Prostate gland (tissue), 2 donors: ENCODE measurements at regions not wholly inside any gene's neighbourhood (a gene's known extent, or its start where the extent isn't known, plus 50 kb on each side); places are given as distances from the start of the nearest gene placed in this dataset.

Experiments
- DNase-seq: peaks from one replicate; pipeline ENCODE4 v3.0.0-alpha.2; 2019; ENCODE audit warnings: low spot score
- H3K27ac ChIP-seq, 2 donors: fragments of 200-600 bp; sonication (generic); 2 replicates each; pipeline ENCODE4 v1.5.1; 2017 to 2019
- H3K27me3 ChIP-seq: fragments of 200-600 bp; sonication (generic); replicated peaks from 2 replicates; pipeline ENCODE4 v1.5.1; 2019; ENCODE audit not compliant: insufficient read depth
- H3K36me3 ChIP-seq, 2 donors: fragments of 200-600 bp; sonication (generic); 1 replicate in 1 of 2; 2 replicates in 1 of 2; pipeline versions ENCODE4 v1.5.1 to v1.8.1; 2017 to 2019
- H3K4me1 ChIP-seq: fragments of 200-600 bp; sonication (generic); replicated peaks from 2 replicates; pipeline ENCODE4 v1.5.1; 2019
- H3K4me3 ChIP-seq, 2 donors: fragments of 200-600 bp; sonication (generic); 2 replicates each; pipeline ENCODE4 v1.5.1; 2017 to 2019
- H3K9me3 ChIP-seq: fragments of 200-600 bp; sonication (generic); 2 replicates; pipeline ENCODE4 v1.5.1; 2017
- POLR2A ChIP-seq: fragments of 450-650 bp; IDR thresholded peaks from one replicate; pipeline ENCODE4 v1.6.1; 2016; ENCODE audit warnings: antibody characterized with exemption, mild to moderate bottlenecking
- POLR2AphosphoS5 ChIP-seq: sonication (generic); formaldehyde crosslinking; IDR thresholded peaks from one replicate; pipeline ENCODE4 v1.6.1; 2017; ENCODE audit warnings: antibody characterized with exemption
- WGBS: methylation state at CpG from one replicate; pipeline ENCODE4 v1.1.5; 2018; 5-methylcytosine and 5-hydroxymethylcytosine counted together
- intact Hi-C: fragments of 100-400 bp; cut with DNase I; formaldehyde crosslinking; loops from one replicate; pipeline ENCODE4 v1.14.2; 2022
- TF ChIP-seq, protein P1 (sequence below), 4 experiments: fragments of 200-600 bp in 2 of 4; fragments of 450-650 bp in 2 of 4; sonication (generic) in 2 of 4; IDR thresholded peaks; 1 replicate in 3 of 4; 2 replicates in 1 of 4; pipeline ENCODE4 v1.5.1; 2016 to 2019; ENCODE audit warnings: antibody characterized with exemption in 4 of 4, mild to moderate bottlenecking in 2 of 4, moderate library complexity in 2 of 4

DNA sequence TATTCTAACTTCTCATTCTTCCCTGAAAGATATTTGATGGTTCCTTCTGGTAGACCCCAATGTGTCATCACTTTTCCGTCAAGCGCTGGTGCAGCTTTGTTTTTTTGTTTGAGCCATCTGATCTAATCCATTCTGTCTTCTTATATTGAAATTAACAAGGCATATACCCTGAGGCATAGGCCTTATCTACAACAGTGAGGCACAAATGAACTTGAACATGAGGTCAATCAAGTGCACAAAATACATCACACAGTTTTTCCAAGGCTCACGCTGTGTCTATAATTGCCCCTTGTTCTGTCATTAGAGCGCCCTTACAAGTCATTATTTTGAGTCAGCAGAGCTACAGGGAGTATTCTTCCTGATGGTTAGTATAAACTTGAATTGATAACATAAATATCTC lies 406.6 kb downstream of the MAT2B start:
- no peak overlapping the region for H3K27ac ChIP-seq
- 83% methylated on average over 4 of the region's 4 CpGs for WGBS
- intact Hi-C loops, result no loop called here
- no peaks in the 10 kb centered on the region for H3K4me1 ChIP-seq
- no peak for DNase-seq
- no peak overlapping the region for H3K4me3 ChIP-seq
- no peaks in the 10 kb centered on the region for H3K27me3 ChIP-seq
- no peaks in the 10 kb centered on the region for H3K9me3 ChIP-seq
- H3K36me3 ChIP-seq, result no peaks in the 10 kb centered on the region
- TF ChIP-seq, protein P1, sequence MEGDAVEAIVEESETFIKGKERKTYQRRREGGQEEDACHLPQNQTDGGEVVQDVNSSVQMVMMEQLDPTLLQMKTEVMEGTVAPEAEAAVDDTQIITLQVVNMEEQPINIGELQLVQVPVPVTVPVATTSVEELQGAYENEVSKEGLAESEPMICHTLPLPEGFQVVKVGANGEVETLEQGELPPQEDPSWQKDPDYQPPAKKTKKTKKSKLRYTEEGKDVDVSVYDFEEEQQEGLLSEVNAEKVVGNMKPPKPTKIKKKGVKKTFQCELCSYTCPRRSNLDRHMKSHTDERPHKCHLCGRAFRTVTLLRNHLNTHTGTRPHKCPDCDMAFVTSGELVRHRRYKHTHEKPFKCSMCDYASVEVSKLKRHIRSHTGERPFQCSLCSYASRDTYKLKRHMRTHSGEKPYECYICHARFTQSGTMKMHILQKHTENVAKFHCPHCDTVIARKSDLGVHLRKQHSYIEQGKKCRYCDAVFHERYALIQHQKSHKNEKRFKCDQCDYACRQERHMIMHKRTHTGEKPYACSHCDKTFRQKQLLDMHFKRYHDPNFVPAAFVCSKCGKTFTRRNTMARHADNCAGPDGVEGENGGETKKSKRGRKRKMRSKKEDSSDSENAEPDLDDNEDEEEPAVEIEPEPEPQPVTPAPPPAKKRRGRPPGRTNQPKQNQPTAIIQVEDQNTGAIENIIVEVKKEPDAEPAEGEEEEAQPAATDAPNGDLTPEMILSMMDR (IDR thresholded peaks at IDR 0.05), result no peak
- TF ChIP-seq POLR2A, result no peak

DNA sequence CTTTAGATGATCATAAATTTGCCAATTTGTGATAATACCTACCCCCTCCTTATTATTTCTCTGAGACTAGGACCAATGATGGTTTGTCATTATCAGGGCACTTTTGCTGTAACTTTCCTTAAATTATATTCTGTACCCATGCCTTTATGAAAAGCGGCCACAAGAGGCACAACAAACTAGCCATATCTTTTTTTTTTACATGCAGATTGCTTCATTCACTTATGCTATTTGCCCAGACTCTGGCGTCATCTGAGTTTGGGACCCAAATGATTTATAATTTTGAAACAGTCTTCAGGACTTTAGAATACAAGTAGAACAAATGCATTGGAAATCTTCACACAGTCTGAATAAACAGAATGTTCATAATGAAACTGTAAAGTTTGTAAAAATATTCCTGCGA lies 408.1 kb downstream of the MAT2B start:
- no peak overlapping the region for H3K4me3 ChIP-seq
- H3K4me1 ChIP-seq, result no peaks in the 10 kb centered on the region
- 79% methylated on average over 3 of the region's 3 CpGs for WGBS
- intact Hi-C loops, result no loop called here
- no peaks in the 10 kb centered on the region for H3K36me3 ChIP-seq
- DNase-seq, result no peak
- no peaks in the 10 kb centered on the region for H3K9me3 ChIP-seq
- no peaks in the 10 kb centered on the region for H3K27me3 ChIP-seq
- H3K27ac ChIP-seq, result no peak overlapping the region
- TF ChIP-seq, protein P1 (IDR thresholded peaks at IDR 0.05), result no peak
- TF ChIP-seq POLR2AphosphoS5 (no peak), POLR2A (no peak)

DNA sequence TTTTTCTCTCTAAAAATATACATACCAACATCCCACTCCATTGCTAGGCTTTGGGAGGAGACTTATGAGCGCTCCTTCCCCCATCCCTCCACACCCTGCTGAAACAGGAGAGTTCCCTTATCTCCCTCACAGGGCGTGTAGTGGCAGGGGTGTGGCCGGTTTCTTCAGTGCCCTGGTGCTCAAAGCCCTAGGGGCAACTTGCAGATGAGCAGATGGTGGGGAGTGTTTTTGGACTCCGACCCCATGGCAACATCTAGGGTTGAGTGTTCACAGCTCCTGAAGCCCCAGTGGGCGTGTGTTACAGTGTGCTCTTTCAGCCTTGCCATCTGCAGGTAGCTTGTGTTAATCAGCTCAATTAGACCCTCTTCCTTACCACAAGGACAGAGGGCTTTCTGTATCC lies 409.5 kb downstream of the MAT2B start:
- no peak overlapping the region for H3K27ac ChIP-seq
- no peaks in the 10 kb centered on the region for H3K4me1 ChIP-seq
- H3K36me3 ChIP-seq, result no peaks in the 10 kb centered on the region
- no peaks in the 10 kb centered on the region for H3K9me3 ChIP-seq
- intact Hi-C loops, result no loop called here
- DNase-seq, result no peak
- 73% methylated on average over 5 of the region's 5 CpGs for WGBS
- TF ChIP-seq, protein P1 (IDR thresholded peaks at IDR 0.05), result no peak
- TF ChIP-seq POLR2A (no peak), POLR2AphosphoS5 (no peak)
- no peaks in the 10 kb centered on the region for H3K27me3 ChIP-seq
- H3K4me3 ChIP-seq, result no peak overlapping the region

DNA sequence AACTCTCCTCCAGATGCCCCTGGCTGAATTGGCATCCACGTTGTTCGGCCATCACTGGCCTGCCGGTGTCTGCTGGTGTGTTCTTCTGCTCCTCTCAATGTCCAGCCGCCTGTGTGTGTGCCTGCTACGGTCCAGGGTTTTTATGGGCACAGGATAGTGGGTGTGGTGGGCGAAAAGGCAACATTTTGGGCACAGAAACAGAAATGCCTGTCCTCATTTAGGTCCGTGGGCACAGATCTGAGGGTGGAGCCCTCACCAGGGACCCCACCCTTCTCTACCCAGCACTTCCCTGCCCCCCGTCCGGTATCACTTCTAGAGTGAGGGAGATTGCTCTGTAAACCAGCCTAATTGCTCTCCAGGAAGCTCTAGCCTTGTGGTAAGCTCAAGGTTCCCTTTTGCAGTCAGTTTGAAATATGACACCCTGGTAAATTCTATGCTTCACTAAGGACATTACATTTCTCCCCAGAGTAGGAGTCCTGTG lies 410.1 kb downstream of the MAT2B start:
- no peak for DNase-seq
- H3K27ac ChIP-seq, result no peak overlapping the region
- intact Hi-C loops, result no loop called here
- H3K9me3 ChIP-seq, result no peaks in the 10 kb centered on the region
- 37% methylated on average over 9 of the region's 9 CpGs for WGBS
- H3K27me3 ChIP-seq, result no peaks in the 10 kb centered on the region
- H3K36me3 ChIP-seq, result no peaks in the 10 kb centered on the region
- no peak overlapping the region for H3K4me3 ChIP-seq
- no peaks in the 10 kb centered on the region for H3K4me1 ChIP-seq
- no peak for TF ChIP-seq POLR2AphosphoS5
- TF ChIP-seq, protein P1 (IDR thresholded peaks at IDR 0.05), result no peak
- no peak for TF ChIP-seq POLR2A

DNA sequence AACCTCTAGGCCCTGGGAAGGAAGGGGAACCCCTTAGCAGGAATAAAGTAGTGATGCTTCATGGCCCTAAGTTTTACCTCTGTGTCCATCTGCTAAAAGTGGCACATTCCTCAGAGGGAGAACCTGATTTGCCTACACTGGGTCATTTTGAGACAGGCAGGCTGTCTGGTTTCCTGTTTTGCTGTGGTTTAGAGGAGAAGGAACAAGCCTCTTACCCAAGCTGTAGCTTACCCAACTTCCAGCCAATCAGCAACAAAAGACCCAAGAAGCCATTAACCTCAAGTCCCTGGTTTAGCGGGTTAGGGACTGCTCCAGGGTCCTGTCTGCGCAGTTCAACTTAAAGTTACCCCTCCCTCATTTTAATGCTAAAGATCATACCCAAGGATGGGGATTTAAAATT lies 411.0 kb downstream of the MAT2B start:
- H3K27ac ChIP-seq, result no peak overlapping the region
- intact Hi-C loops, result no loop called here
- no peak for DNase-seq
- H3K36me3 ChIP-seq, result no peaks in the 10 kb centered on the region
- H3K9me3 ChIP-seq, result no peaks in the 10 kb centered on the region
- no peak overlapping the region for H3K4me3 ChIP-seq
- TF ChIP-seq POLR2A, result no peak
- no peaks in the 10 kb centered on the region for H3K27me3 ChIP-seq
- WGBS, result 82% methylated on average over 2 of the region's 2 CpGs
- no peaks in the 10 kb centered on the region for H3K4me1 ChIP-seq
